Mesenchymal stem cell (in vitro differentiated cells and primary cell): ENCODE measurements at regions not wholly inside any gene's neighbourhood (a gene's known extent, or its start where the extent isn't known, plus 50 kb on each side); places are given as distances from the start of the nearest gene placed in this dataset.

ENCODE experiments used
- DNase-seq: peaks from one replicate; pipeline ENCODE4 v3.0.0-alpha.2; 2013
- H2AFZ ChIP-seq: one replicate; pipeline ENCODE4 v1.6.1; 2013; ENCODE audit warnings: low read depth, mild to moderate bottlenecking, control low read depth, inconsistent platforms, low read length, moderate library complexity
- H2AK5ac ChIP-seq: 2 replicates; pipeline ENCODE4 v1.6.1; 2013; ENCODE audit warnings: low read length, moderate library complexity, mild to moderate bottlenecking, inconsistent platforms; ENCODE audit not compliant: severe bottlenecking
- H2BK120ac ChIP-seq: one replicate; pipeline ENCODE4 v1.6.1; 2013; ENCODE audit warnings: low read depth, mild to moderate bottlenecking, inconsistent platforms, low read length, moderate library complexity
- H2BK12ac ChIP-seq, 2 experiments: one replicate each; pipeline ENCODE4 v1.6.1; 2013; ENCODE audit warnings: inconsistent platforms in 2 of 2, low read length in 2 of 2, mild to moderate bottlenecking in 2 of 2, moderate library complexity in 2 of 2, control low read depth in 1 of 2
- H2BK15ac ChIP-seq: one replicate; pipeline ENCODE4 v1.6.1; 2013; ENCODE audit warnings: mild to moderate bottlenecking, low read depth, inconsistent platforms; ENCODE audit not compliant: poor library complexity, severe bottlenecking
- H2BK5ac ChIP-seq: 2 replicates; pipeline ENCODE4 v1.6.1; 2013; ENCODE audit warnings: low read depth, mild to moderate bottlenecking, low read length, control low read depth, inconsistent platforms; ENCODE audit not compliant: poor library complexity, severe bottlenecking
- H3K14ac ChIP-seq, 2 experiments: one replicate each; pipeline ENCODE4 v1.6.1; 2013; ENCODE audit warnings: inconsistent platforms in 2 of 2, low read length in 2 of 2, control low read depth in 1 of 2, mild to moderate bottlenecking in 1 of 2, moderate library complexity in 1 of 2
- H3K18ac ChIP-seq, 2 experiments: one replicate each; pipeline ENCODE4 v1.6.1; 2013; ENCODE audit warnings: inconsistent platforms in 2 of 2, low read length in 2 of 2, control low read depth in 1 of 2, low read depth in 1 of 2, mild to moderate bottlenecking in 1 of 2
- H3K23ac ChIP-seq, 2 experiments: one replicate each; pipeline ENCODE4 v1.6.1; 2013; ENCODE audit warnings: inconsistent platforms in 2 of 2, low read length in 2 of 2, mild to moderate bottlenecking in 2 of 2, moderate library complexity in 2 of 2, control low read depth in 1 of 2
- H3K27ac ChIP-seq: 2 replicates; pipeline ENCODE4 v1.5.1; 2013; ENCODE audit warnings: mild to moderate bottlenecking, moderate library complexity, low read length, control low read depth, inconsistent platforms; ENCODE audit not compliant: poor library complexity, severe bottlenecking
- H3K27me3 ChIP-seq, 2 experiments: 2 replicates each; pipeline versions ENCODE4 v1.6.1 to v1.7.0; 2013; ENCODE audit warnings: low read length in 2 of 2, mild to moderate bottlenecking in 2 of 2, moderate library complexity in 2 of 2, control low read depth in 1 of 2, inconsistent platforms in 1 of 2; ENCODE audit not compliant: control insufficient read depth in 1 of 2, insufficient read depth in 1 of 2
- H3K36me3 ChIP-seq, 2 experiments: 2 replicates each; pipeline versions ENCODE4 v1.6.1 to v1.7.0; 2013; ENCODE audit warnings: low read length in 2 of 2, control low read depth in 1 of 2, inconsistent platforms in 1 of 2, low read depth in 1 of 2, mild to moderate bottlenecking in 1 of 2; ENCODE audit not compliant: insufficient read depth in 2 of 2, control insufficient read depth in 1 of 2
- H3K4ac ChIP-seq, 2 experiments: one replicate each; pipeline ENCODE4 v1.6.1; 2013; ENCODE audit warnings: inconsistent platforms in 2 of 2, low read length in 2 of 2, mild to moderate bottlenecking in 2 of 2, moderate library complexity in 2 of 2, control low read depth in 1 of 2, low read depth in 1 of 2
- H3K4me1 ChIP-seq: 2 replicates; pipeline ENCODE4 v1.6.1; 2013; ENCODE audit warnings: low read depth, low read length, control low read depth; ENCODE audit not compliant: control insufficient read depth, insufficient read depth
- H3K4me2 ChIP-seq: 2 replicates; pipeline ENCODE4 v1.6.1; 2013; ENCODE audit warnings: low read length, mild to moderate bottlenecking, inconsistent platforms; ENCODE audit not compliant: poor library complexity, severe bottlenecking
- H3K4me3 ChIP-seq, 2 experiments: 2 replicates each; pipeline versions ENCODE4 v1.5.1 to v1.7.0; 2013; ENCODE audit warnings: low read length in 2 of 2, mild to moderate bottlenecking in 2 of 2, control low read depth in 1 of 2, low read depth in 1 of 2; ENCODE audit not compliant: insufficient read depth in 1 of 2
- H3K79me1 ChIP-seq: replicated peaks from 2 replicates; pipeline ENCODE4 v1.6.1; 2013; ENCODE audit warnings: mild to moderate bottlenecking, control low read depth, low read length, inconsistent platforms; ENCODE audit not compliant: poor library complexity, severe bottlenecking
- H3K9ac ChIP-seq: 2 replicates; pipeline ENCODE4 v1.7.0; 2013; ENCODE audit warnings: mild to moderate bottlenecking, low read length, moderate library complexity
- H3K9me3 ChIP-seq: 2 replicates; pipeline ENCODE4 v1.7.0; 2013; ENCODE audit warnings: mild to moderate bottlenecking, low read length; ENCODE audit not compliant: control insufficient read depth
- H4K8ac ChIP-seq: one replicate; pipeline ENCODE4 v1.6.1; 2013; ENCODE audit warnings: inconsistent platforms, mild to moderate bottlenecking, low read length, moderate library complexity
- H4K91ac ChIP-seq: one replicate; pipeline ENCODE4 v1.6.1; 2013; ENCODE audit warnings: mild to moderate bottlenecking, low read length, inconsistent platforms
- WGBS: methylation state at CpG from one replicate; pipeline ENCODE4 v1.1.7; 2013; ENCODE audit warnings: mixed read lengths; 5-methylcytosine and 5-hydroxymethylcytosine counted together

DNA sequence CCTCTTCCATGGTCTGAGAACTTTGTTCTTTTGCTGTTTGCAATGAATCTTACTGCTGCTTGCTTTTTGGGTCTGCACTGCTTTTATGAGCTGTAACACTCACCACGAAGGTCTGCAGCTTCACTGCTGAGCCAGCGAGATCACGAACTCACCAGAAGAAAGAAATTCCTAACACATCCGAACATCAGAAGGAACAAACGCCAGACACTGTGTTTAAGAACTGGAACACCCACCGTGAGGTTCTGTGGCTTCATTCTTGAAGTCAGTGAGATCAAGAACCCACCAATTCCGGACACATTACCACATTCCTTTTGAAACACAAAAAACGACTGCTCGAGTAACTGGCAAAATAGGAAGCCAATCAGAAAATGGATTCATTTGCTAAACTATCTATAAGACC lies 471.8 kb downstream of the TFAP2A start:
- Histone ChIP-seq H3K23ac (no peak overlapping the region), H3K4me2 (no peak overlapping the region), H2BK12ac (no peak overlapping the region), H3K14ac (no peak overlapping the region), H2AK5ac (no peak overlapping the region), H3K9ac (no peak overlapping the region), H4K8ac (no peak overlapping the region), H2BK5ac (no peak overlapping the region), H2AFZ (no peak overlapping the region), H2BK15ac (no peak overlapping the region), H3K36me3 (no peaks in the 10 kb centered on the region), H3K4me1 (no peaks in the 10 kb centered on the region), H3K4me3 (no peak overlapping the region), H4K91ac (no peak overlapping the region), H3K27ac (no peak overlapping the region), H3K27me3 (no peaks in the 10 kb centered on the region), H2BK120ac (no peak overlapping the region), H3K79me1 (no peaks in the 10 kb centered on the region), H3K4ac (no peak overlapping the region), H3K9me3 (peaks cover 6% of the 10 kb centered on the region), H3K18ac (no peak overlapping the region)
- DNase-seq, result no peak
- WGBS, result 84% methylated on average over 9 of the region's 9 CpGs

- H3K18ac ChIP-seq, result no peak overlapping the region
- H3K4me2 ChIP-seq, result no peak overlapping the region
- H3K79me1 ChIP-seq, result no peaks in the 10 kb centered on the region
- no peak overlapping the region for H2AFZ ChIP-seq
- no peak overlapping the region for H2BK5ac ChIP-seq
- DNase-seq, result no peak
- no peak overlapping the region for H3K4ac ChIP-seq
- WGBS, result 92% methylated on average over 24 of the region's 26 CpGs
- H2BK12ac ChIP-seq, result no peak overlapping the region
- no peak overlapping the region for H4K91ac ChIP-seq
- H3K36me3 ChIP-seq, result no peaks in the 10 kb centered on the region
- no peak overlapping the region for H3K23ac ChIP-seq
- no peak overlapping the region for H3K27ac ChIP-seq
- H3K14ac ChIP-seq, result no peak overlapping the region
- no peak overlapping the region for H2BK15ac ChIP-seq
- H3K27me3 ChIP-seq, result no peaks in the 10 kb centered on the region
- no peak overlapping the region for H2AK5ac ChIP-seq
- H4K8ac ChIP-seq, result no peak overlapping the region
- H3K4me3 ChIP-seq, result no peak overlapping the region
- H3K4me1 ChIP-seq, result no peaks in the 10 kb centered on the region
- H3K9me3 ChIP-seq, result peaks cover 6% of the 10 kb centered on the region
- no peak overlapping the region for H3K9ac ChIP-seq
- H2BK120ac ChIP-seq, result no peak overlapping the region
These were observed 472.7 kb downstream of the TFAP2A start for GRCh38 chr6:9942131-9942530.

GRCh38 chr6:9938801-9939200 lies 476.1 kb downstream of the TFAP2A start:
- Histone ChIP-seq H2BK5ac (no peak overlapping the region), H3K4me2 (no peak overlapping the region), H3K14ac (no peak overlapping the region), H2BK15ac (no peak overlapping the region), H2BK120ac (no peak overlapping the region), H3K9ac (no peak overlapping the region), H3K79me1 (no peaks in the 10 kb centered on the region), H3K18ac (no peak overlapping the region), H4K8ac (no peak overlapping the region), H3K4ac (no peak overlapping the region), H2BK12ac (no peak overlapping the region), H3K4me1 (no peaks in the 10 kb centered on the region), H2AK5ac (no peak overlapping the region), H3K4me3 (no peak overlapping the region), H3K36me3 (no peaks in the 10 kb centered on the region), H2AFZ (no peak overlapping the region), H3K9me3 (peaks cover 5% of the 10 kb centered on the region), H4K91ac (no peak overlapping the region), H3K27me3 (no peaks in the 10 kb centered on the region), H3K27ac (no peak overlapping the region), H3K23ac (no peak overlapping the region)
- no peak for DNase-seq
- WGBS, result 62% methylated on average over 7 of the region's 7 CpGs

DNA sequence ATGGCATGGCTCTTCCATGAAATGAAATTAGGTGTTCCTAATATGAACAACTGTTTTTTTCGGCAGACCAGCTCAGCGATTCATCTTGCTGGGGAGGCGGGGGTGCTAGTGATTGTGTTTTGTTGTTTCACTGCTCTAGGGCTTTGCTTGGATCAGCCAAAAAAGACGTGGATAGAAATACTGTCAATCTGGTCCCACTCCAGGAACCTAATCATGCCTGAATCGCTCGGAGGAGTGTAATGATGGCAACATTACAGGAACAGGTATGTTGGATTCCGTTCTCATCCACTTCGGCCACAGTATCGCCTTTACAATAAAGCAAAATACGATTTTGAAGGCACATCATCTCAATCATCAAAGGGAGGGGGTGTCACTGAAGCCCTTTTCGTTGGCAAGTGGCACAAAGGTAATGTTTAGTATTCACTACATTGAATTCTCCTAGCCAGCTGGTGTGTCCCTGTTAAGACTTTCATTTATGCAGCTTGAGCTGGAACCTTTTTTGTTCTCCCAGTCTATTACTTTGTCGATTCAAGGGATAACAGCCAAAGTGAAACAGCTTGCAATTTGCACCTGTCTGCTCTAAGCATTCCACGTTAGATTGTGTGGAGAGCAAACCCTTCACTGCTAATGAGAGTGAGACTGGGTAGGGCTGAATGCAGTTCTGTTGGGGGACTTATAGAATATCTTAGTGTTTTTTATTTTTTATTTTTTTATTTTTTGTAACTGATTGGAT lies 477.7 kb downstream of the TFAP2A start:
- DNase-seq, result no peak
- H3K18ac ChIP-seq, result no peak overlapping the region
- H2BK120ac ChIP-seq, result no peak overlapping the region
- no peaks in the 10 kb centered on the region for H3K36me3 ChIP-seq
- H2AK5ac ChIP-seq, result no peak overlapping the region
- no peak overlapping the region for H3K4me3 ChIP-seq
- H3K23ac ChIP-seq, result no peak overlapping the region
- WGBS, result 81% methylated on average over 13 of the region's 13 CpGs
- no peak overlapping the region for H2AFZ ChIP-seq
- H3K79me1 ChIP-seq, result no peaks in the 10 kb centered on the region
- no peak overlapping the region for H3K4ac ChIP-seq
- H3K14ac ChIP-seq, result no peak overlapping the region
- no peak overlapping the region for H2BK12ac ChIP-seq
- H4K8ac ChIP-seq, result no peak overlapping the region
- no peaks in the 10 kb centered on the region for H3K27me3 ChIP-seq
- H4K91ac ChIP-seq, result no peak overlapping the region
- H3K4me2 ChIP-seq, result no peak overlapping the region
- H3K9me3 ChIP-seq, result peaks cover 5% of the 10 kb centered on the region
- H3K4me1 ChIP-seq, result no peaks in the 10 kb centered on the region
- H2BK15ac ChIP-seq, result no peak overlapping the region
- no peak overlapping the region for H3K27ac ChIP-seq
- H2BK5ac ChIP-seq, result no peak overlapping the region
- H3K9ac ChIP-seq, result no peak overlapping the region
